Kidney epithelial cell (primary cell): ENCODE measurements at regions not wholly inside any gene's neighbourhood (a gene's known extent, or its start where the extent isn't known, plus 50 kb on each side); places are given as distances from the start of the nearest gene placed in this dataset.
"Not testable (repeated sequence)": the region's sequence is repeated elsewhere in the genome, so short reads cannot be mapped to it uniquely, and the experiment has no call there.

Source experiments
- DNase-seq: peaks from one replicate; pipeline ENCODE4 v3.0.0-alpha.2; 2010; ENCODE audit warnings: low read depth
- H3K27me3 ChIP-seq: 2 replicates; pipeline ENCODE4 v1.6.0; 2011; ENCODE audit warnings: low read length; ENCODE audit not compliant: control insufficient read depth, insufficient read depth
- H3K36me3 ChIP-seq: 2 replicates; pipeline ENCODE4 v1.5.1; 2011; ENCODE audit warnings: low read length; ENCODE audit not compliant: control insufficient read depth, insufficient read depth
- H3K4me3 ChIP-seq: 2 replicates; pipeline ENCODE4 v1.5.1; 2011; ENCODE audit warnings: low read depth, mild to moderate bottlenecking, control low read depth, low read length
- TF ChIP-seq, protein P1 (sequence below): IDR thresholded peaks from 2 replicates; pipeline ENCODE4 v1.5.1; 2011; ENCODE audit warnings: mild to moderate bottlenecking, moderate library complexity, low read length, control low read depth, inconsistent platforms; ENCODE audit not compliant: insufficient read depth, poor library complexity, severe bottlenecking

DNA sequence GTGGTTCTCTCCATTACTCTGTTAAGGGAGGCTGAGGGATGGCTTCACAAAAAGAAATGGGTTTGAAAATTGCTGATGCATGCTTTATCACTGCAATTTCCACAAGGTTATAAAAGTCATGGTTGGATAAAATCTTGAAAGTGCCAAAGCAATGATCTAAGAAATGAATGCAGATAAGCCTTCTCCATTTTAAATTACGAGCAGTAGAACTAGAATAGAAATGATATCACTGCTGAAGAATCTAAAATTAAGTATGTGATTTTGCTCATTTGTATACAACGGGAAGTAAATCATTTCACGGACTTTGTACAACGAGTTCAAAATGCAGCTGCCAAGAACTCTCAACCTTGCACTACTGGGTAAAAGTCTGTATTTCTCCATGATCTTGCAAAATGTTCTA, 299.0 kb downstream of the PRELID2 start:
- no peaks in the 10 kb centered on the region for H3K27me3 ChIP-seq
- no peaks in the 10 kb centered on the region for H3K36me3 ChIP-seq
- no peak overlapping the region for H3K4me3 ChIP-seq
- TF ChIP-seq, protein P1, sequence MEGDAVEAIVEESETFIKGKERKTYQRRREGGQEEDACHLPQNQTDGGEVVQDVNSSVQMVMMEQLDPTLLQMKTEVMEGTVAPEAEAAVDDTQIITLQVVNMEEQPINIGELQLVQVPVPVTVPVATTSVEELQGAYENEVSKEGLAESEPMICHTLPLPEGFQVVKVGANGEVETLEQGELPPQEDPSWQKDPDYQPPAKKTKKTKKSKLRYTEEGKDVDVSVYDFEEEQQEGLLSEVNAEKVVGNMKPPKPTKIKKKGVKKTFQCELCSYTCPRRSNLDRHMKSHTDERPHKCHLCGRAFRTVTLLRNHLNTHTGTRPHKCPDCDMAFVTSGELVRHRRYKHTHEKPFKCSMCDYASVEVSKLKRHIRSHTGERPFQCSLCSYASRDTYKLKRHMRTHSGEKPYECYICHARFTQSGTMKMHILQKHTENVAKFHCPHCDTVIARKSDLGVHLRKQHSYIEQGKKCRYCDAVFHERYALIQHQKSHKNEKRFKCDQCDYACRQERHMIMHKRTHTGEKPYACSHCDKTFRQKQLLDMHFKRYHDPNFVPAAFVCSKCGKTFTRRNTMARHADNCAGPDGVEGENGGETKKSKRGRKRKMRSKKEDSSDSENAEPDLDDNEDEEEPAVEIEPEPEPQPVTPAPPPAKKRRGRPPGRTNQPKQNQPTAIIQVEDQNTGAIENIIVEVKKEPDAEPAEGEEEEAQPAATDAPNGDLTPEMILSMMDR, result no peak
- no peak for DNase-seq

DNA sequence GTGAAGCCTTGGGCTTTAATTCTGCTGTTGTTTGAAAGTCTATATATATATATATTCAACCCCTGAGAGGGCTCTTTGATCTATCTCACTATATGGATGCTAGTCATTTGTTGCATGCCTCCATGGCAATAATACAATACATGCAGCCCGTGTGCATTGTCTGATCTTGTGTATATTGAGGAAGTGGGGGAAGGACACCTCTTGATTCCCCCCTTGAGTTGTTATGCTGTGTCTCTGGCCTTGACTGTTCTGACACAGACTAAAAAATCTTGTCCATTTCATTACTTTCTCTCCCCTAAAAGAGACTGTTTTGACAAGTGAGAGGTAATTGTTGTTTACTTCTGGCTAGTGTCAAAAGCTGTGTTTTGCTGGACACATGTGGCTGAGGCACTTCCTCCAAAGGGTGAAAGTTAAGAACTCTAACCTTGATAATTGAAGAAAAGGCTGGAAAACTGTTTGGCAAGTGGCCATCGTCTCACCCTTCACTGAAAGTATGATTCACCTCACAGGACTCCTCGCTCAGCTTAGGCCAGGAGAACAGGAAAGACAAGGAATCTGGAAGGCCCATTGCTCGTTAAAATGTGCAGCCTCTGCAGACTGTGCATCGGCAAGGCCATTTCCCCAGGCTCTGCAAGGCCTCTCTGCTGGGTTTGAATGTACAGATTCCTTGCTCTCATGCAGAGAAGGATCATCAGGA, 304.0 kb downstream of the PRELID2 start:
- TF ChIP-seq, protein P1, result no peak
- Histone ChIP-seq H3K36me3 (no peaks in the 10 kb centered on the region), H3K4me3 (no peak overlapping the region), H3K27me3 (no peaks in the 10 kb centered on the region)
- peak; percentile 77 for DNase-seq

DNA sequence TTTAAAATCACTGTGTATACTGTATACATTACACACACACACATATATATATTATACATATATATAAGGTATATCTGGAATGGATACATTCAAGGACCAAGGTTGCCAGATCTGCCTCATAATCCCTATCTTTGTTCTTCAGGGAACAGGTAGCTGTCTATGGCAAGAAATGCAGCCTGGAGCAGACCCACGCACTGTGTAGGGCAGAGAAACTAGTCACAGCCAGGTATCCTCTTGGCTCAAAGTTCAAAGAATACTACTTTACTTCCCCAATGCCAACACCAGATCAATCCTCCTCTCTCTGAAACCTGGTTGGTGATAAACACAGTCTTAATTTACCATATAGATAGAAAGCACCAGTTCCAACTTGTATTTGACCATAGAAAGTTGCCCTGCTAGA, 313.6 kb downstream of the PRELID2 start:
- TF ChIP-seq, protein P1, result no peak
- no peaks in the 10 kb centered on the region for H3K27me3 ChIP-seq
- no peak for DNase-seq
- no peaks in the 10 kb centered on the region for H3K36me3 ChIP-seq
- no peak overlapping the region for H3K4me3 ChIP-seq

GRCh38 chr5:145521066-145521465, 314.1 kb downstream of the PRELID2 start:
- Histone ChIP-seq H3K36me3 (no peaks in the 10 kb centered on the region), H3K27me3 (no peaks in the 10 kb centered on the region), H3K4me3 (no peak overlapping the region)
- TF ChIP-seq, protein P1, result no peak
- no peak for DNase-seq

DNA sequence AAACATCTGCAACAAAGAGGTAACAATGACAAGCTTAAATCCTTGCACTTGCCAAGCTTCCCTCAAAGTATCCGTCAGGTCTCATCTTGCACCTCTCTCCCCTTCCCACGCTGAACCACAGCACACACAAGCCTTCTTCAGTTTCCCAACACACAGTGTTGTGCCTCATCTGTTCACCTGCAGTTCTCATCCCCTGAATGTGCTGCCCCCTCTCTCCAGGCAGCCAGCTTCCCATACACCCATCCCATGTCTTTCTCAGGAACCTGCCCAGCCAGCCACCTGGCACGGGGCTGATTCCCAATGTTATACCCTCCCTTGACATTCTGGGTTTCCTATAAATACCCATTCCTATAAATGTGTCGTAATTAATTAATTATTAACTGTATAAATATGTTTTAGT, 314.8 kb downstream of the PRELID2 start:
- Histone ChIP-seq H3K27me3 (no peaks in the 10 kb centered on the region), H3K36me3 (no peaks in the 10 kb centered on the region), H3K4me3 (no peak overlapping the region)
- DNase-seq, result no peak
- TF ChIP-seq, protein P1, result no peak

DNA sequence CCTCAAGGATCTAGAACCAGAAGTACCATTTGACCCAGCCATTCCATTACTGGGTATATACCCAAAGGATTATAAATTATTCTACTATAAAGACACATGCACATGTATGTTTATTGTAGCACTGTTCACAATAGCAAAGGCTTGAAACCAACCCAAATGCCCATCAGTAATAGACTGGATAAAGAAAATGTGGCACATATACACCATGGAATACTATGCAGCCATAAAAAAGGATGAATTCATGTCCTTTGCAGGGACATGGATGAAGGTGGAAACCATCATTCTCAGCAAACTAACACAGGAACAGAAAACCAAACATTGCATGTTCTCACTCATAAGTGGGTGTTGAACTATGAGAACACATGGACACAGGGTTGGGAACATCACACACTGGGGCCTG, 317.6 kb downstream of the PRELID2 start:
- DNase-seq, H3K4me3 ChIP-seq, H3K27me3 ChIP-seq, H3K36me3 ChIP-seq: not testable (repeated sequence)
